ENCODE measurements at regions not wholly inside any gene's neighbourhood (a gene's known extent, or its start where the extent isn't known, plus 50 kb on each side); places are given as distances from the start of the nearest gene placed in this dataset.
"Not testable (repeated sequence)": the region's sequence is repeated elsewhere in the genome, so short reads cannot be mapped to it uniquely, and the experiment has no call there.

- Histone ChIP-seq H3K36me3 (ENCODE audit: insufficient read depth) (no peaks in the 10 kb centered on the region), H3K9me2 (ENCODE audit: insufficient read depth) (no peaks in the 10 kb centered on the region), H3K4me1 (ENCODE audit: insufficient read depth) (no peaks in the 10 kb centered on the region), H3K4me3 (no peak overlapping the region), H3K79me2 (replicated peaks; ENCODE audit: insufficient read depth) (no peaks in the 10 kb centered on the region), H3K4me2 (no peak overlapping the region), H3F3A (replicated peaks; ENCODE audit: low read depth) (no peaks in the 10 kb centered on the region), H2AFZ (no peak overlapping the region), H3K27ac (ENCODE audit: low read depth) (no peak overlapping the region), H4K20me1 (replicated peaks; ENCODE audit: insufficient read depth) (no peaks in the 10 kb centered on the region), H3K27me3 (ENCODE audit: insufficient read depth) (no peaks in the 10 kb centered on the region)
- no peak for ATAC-seq
- H3K9me3 Mint-ChIP-seq: no peaks in the 10 kb centered on the region
- TF ChIP-seq ZNF331 (CRISPR knock-in tag; IDR thresholded peaks at IDR 0.05; ENCODE audit: low read depth) (no peak), JUNB (IDR thresholded peaks at IDR 0.05; ENCODE audit: unreplicated experiment) (no peak), EZH2 (IDR thresholded peaks at IDR 0.05; ENCODE audit: low read depth, unreplicated experiment) (no peak), CREB1 (CRISPR knock-in tag; IDR thresholded peaks at IDR 0.05; ENCODE audit: low read depth) (no peak), ZNF114 (CRISPR knock-in tag; IDR thresholded peaks at IDR 0.05) (no peak), EZH2phosphoT487 (IDR thresholded peaks at IDR 0.05; ENCODE audit: unreplicated experiment) (no peak)
- no peaks in the 10 kb centered on the region for H3K27me3 Mint-ChIP-seq (ENCODE audit: insufficient read depth, low read depth, poor library complexity)
- no peak for DNase-seq (ENCODE audit: low spot score)
- H3K4me1 Mint-ChIP-seq: no peaks in the 10 kb centered on the region
- H3K36me3 Mint-ChIP-seq (ENCODE audit: low read depth): no peaks in the 10 kb centered on the region
- H3K4me3 Mint-ChIP-seq: no peak overlapping the region
- no peak overlapping the region for H3K27ac Mint-ChIP-seq
Observed at GRCh38 chr17:71202449-71202848, 918.4 kb upstream of the SOX9 start.

GRCh38 chr17:71203953-71204352 lies 916.9 kb upstream of the SOX9 start:
- no peaks in the 10 kb centered on the region for H3K9me2 ChIP-seq (ENCODE audit: insufficient read depth)
- H3K27me3 ChIP-seq (ENCODE audit: insufficient read depth): no peaks in the 10 kb centered on the region
- no peaks in the 10 kb centered on the region for H3K4me1 Mint-ChIP-seq
- no peaks in the 10 kb centered on the region for H3F3A ChIP-seq (replicated peaks; ENCODE audit: low read depth)
- no peaks in the 10 kb centered on the region for H3K4me1 ChIP-seq (ENCODE audit: insufficient read depth)
- H3K27me3 Mint-ChIP-seq (ENCODE audit: insufficient read depth, low read depth, poor library complexity): no peaks in the 10 kb centered on the region
- TF ChIP-seq STAT1 (IDR thresholded peaks at IDR 0.05; ENCODE audit: unreplicated experiment) (no peak), EZH2phosphoT487 (IDR thresholded peaks at IDR 0.05; ENCODE audit: unreplicated experiment) (no peak), ZNF462 (CRISPR knock-in tag; IDR thresholded peaks at IDR 0.05) (no peak), POLR2AphosphoS5 (IDR thresholded peaks at IDR 0.05; ENCODE audit: low read depth) (no peak), ZNF331 (CRISPR knock-in tag; IDR thresholded peaks at IDR 0.05; ENCODE audit: low read depth) (no peak)
- H3K79me2 ChIP-seq (replicated peaks; ENCODE audit: insufficient read depth): no peaks in the 10 kb centered on the region
- no peak overlapping the region for H3K4me3 ChIP-seq
- H3K36me3 Mint-ChIP-seq (ENCODE audit: low read depth): no peaks in the 10 kb centered on the region
- no peak overlapping the region for H3K4me3 Mint-ChIP-seq
- no peak overlapping the region for H2AFZ ChIP-seq
- ATAC-seq (no peak), DNase-seq (ENCODE audit: low spot score) (no peak)
- no peaks in the 10 kb centered on the region for H4K20me1 ChIP-seq (replicated peaks; ENCODE audit: insufficient read depth)
- no peaks in the 10 kb centered on the region for H3K36me3 ChIP-seq (ENCODE audit: insufficient read depth)
- H3K27ac Mint-ChIP-seq: no peak overlapping the region
- H3K9me3 Mint-ChIP-seq: no peaks in the 10 kb centered on the region
- no peak overlapping the region for H3K4me2 ChIP-seq
- no peak overlapping the region for H3K27ac ChIP-seq (ENCODE audit: low read depth)

- H3K36me3 ChIP-seq (ENCODE audit: insufficient read depth); H3K9me2 ChIP-seq (ENCODE audit: insufficient read depth); H3K27me3 Mint-ChIP-seq (ENCODE audit: insufficient read depth, low read depth, poor library complexity); H3K79me2 ChIP-seq (replicated peaks; ENCODE audit: insufficient read depth); H3F3A ChIP-seq (replicated peaks; ENCODE audit: low read depth); H3K4me2 ChIP-seq; H3K36me3 Mint-ChIP-seq (ENCODE audit: low read depth); H3K27ac Mint-ChIP-seq; H3K4me3 Mint-ChIP-seq; H3K4me3 ChIP-seq; H3K9me3 Mint-ChIP-seq; H3K27ac ChIP-seq (ENCODE audit: low read depth); H3K4me1 Mint-ChIP-seq; H2AFZ ChIP-seq; ATAC-seq; H3K4me1 ChIP-seq (ENCODE audit: insufficient read depth); H3K27me3 ChIP-seq (ENCODE audit: insufficient read depth); DNase-seq (ENCODE audit: low spot score); H4K20me1 ChIP-seq (replicated peaks; ENCODE audit: insufficient read depth): not testable (repeated sequence)
Observed at GRCh38 chr17:71205951-71206350, 914.9 kb upstream of the SOX9 start.

Data from GM23338 (cell line).